GM12872 (cell line): ENCODE measurements at regions not wholly inside any gene's neighbourhood (a gene's known extent, or its start where the extent isn't known, plus 50 kb on each side); places are given as distances from the start of the nearest gene placed in this dataset.

ENCODE experiments used
- CTCF ChIP-seq: IDR thresholded peaks from 3 replicates; pipeline ENCODE4 v1.5.1; 2011; ENCODE audit warnings: low read depth, mild to moderate bottlenecking, low read length, moderate library complexity; ENCODE audit not compliant: insufficient read depth

- no peak for TF ChIP-seq CTCF
These were observed 63.8 kb upstream of the PRDX6 start for GRCh38 chr1:173413271-173413707.

DNA sequence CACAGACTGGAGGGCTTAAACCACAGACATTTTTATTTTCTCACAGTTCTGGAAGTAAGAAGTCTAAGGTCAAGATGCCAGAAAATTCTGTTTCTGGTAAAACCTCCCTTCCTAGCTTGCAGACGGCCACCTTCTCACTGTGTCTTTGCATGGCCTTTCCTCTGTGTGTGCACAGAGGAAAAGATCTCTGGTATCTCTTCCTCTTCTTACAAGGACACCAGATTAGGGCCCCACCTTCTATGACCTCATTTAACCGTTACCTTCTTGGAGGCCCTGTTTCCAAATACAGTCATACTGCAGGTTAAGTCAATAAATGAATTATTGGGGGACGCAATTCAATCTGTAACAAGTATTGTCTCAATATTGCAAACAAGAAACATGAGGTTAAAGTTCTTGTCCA, 63.0 kb upstream of the PRDX6 start:
- TF ChIP-seq CTCF = no peak

DNA sequence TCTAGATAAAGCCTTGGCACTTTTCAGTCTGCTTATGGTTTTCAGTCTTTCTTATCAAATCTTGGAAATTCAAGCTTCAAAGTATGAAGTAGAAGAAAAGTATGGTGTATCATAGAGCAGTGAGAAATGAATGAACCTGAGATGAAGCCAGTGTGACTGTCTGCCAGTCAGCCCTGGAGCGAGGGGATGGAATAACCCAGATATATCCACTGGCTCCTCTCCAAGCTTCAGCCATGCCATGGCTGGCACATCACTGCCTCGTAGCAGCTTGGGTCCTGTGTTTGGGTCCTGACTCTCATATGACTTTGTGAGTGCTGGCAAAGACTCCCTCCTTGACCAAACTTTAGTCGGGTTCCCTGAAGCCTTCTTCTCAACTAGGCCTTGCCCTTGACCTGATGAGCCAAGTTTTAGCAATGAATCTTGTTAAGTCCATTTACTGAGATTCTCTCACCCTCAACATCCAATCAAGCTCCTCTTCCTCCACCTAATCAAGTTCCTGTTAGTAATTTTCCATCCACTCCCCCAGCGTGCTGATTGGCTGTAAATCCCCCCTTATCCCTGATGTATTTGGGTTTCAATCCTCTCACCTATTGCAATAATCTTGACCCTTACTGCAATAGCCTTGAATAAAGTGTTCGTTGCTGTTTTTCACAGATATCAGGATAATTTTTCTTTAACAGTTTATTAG, 62.5 kb upstream of the PRDX6 start:
- TF ChIP-seq CTCF = no peak

DNA sequence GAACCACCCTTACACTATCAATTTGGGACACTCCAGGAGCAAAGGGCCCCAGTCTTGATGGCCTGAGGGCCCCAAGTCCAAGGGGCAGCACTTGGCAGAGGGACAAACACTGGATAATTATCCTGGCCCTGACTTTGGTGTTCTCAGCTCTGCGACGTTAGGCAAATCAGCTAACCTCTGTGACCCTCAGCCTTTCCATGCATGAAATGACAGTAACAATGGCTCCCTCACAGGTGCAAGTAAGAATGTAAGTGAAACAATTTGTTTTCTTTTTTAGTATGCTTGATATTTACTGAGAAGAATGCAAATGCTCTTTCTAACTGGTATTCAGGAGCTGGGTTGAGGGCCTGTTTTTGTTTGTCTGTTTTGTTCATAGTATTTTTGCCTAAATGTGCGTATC, 61.6 kb upstream of the PRDX6 start:
- no peak for TF ChIP-seq CTCF

DNA sequence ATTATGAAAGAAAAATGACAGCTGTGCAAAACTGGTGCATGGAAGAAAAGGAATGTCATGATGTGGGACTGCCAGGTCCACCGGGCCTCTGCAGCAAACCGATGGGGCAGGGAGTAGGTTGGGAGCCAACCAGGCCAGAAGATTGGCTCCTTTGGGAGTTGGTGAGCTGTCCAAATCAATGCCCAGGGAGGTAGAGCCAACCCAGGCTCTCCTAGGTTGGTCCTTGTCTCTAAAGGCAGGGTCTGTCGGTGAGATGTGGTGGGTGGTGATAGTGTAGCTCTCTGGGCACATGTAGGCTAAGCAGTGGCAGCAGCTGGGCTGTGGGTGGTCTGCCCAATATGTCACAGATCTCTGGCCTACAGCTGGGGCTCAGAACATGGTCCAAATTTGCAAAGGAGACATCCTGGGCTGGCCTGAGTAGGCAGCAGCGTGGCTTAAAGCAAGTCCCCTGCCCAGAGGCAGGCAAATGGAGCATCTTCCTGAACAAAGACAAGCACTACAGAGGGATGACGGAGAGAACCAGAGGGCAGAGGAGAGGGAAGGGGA, 61.2 kb upstream of the PRDX6 start:
- no peak for TF ChIP-seq CTCF

DNA sequence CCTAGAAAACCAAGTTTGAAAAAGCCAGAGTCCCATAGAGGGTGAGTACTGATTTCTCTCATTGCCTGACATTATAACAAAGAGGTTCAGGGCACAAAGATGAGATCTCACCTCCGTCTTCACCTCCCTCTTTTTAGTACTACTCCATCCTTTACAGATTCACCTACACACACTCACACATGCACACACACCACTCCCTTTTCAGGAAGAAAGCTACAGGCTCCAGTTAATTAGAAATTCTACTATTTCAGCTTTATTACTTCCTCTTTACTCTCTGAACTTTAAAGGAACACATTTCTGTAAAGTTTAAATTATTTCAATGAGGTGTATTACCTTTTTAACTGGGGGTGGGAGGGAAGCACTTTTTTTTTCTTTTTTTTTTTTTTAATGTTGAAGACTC, 59.6 kb upstream of the PRDX6 start:
- TF ChIP-seq CTCF = no peak

DNA sequence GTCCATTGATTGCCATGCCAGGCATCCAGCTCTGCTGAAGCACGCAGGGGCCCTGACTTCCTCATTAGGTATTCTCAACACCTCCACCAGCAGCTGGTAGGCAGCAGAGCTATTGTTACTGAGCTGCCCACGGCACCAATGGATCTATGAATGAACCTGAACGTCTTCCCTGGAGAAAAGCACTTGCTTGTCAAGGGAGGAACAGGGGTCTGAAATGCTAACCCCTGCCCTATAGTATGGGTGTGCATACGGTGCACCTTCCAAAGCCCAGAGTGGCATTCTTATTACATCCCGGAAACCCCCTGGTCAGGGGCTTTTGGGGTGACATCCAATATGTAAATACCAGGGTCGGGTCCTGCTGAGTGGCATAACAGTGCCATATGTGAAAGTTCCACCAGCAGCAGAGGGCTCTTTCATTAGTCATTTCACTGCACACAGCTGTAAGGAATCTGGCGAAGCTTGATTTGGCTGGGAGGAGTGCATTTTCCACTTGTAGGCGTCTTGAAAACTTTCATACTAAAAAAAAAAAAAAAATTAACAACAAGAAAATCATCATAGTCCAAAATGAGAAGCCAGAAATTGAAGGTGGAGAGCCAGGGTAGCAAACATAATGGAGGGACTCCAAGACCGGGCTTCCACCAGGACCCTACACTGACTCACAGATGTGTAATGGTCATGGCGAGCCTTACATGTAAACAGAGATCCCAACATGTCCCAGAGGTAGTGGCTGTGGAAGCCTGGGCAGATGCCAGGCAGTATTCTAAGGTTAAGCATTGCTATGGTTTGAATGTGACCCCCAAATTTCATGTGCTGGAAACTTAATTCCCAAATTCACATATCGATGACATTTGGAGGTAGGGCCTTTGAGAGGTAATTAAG, 58.8 kb upstream of the PRDX6 start:
- TF ChIP-seq CTCF = no peak
